OCI-LY7 (cell line): ENCODE measurements at regions not wholly inside any gene's neighbourhood (a gene's known extent, or its start where the extent isn't known, plus 50 kb on each side); places are given as distances from the start of the nearest gene placed in this dataset.

Source experiments
- CTCF ChIP-seq: fragments of 200-600 bp; sonication (generic); conservative IDR thresholded peaks from 2 replicates; pipeline ENCODE4 v1.5.1; 2014; ENCODE audit warnings: mild to moderate bottlenecking, antibody characterized with exemption, low read length, moderate library complexity, mixed read lengths
- EZH2phosphoT487 ChIP-seq: fragments of 200-600 bp; sonication (generic); IDR thresholded peaks from 2 replicates; pipeline ENCODE4 v1.6.1; 2018; ENCODE audit warnings: low read depth, borderline replicate concordance, mild to moderate bottlenecking, mixed run types, antibody characterized with exemption, low read length, moderate library complexity, mixed read lengths

- TF ChIP-seq CTCF (no peak), EZH2phosphoT487 (no peak)
These were observed 167.5 kb upstream of the HES1 start for GRCh38 chr3:193968380-193968974.
